ENCODE measurements at regions not wholly inside any gene's neighbourhood (a gene's known extent, or its start where the extent isn't known, plus 50 kb on each side); places are given as distances from the start of the nearest gene placed in this dataset.

GRCh38 chrX:13119386-13119785, 75.0 kb upstream of the FAM9C start:
- TF ChIP-seq CTCF (conservative IDR thresholded peaks at IDR 0.05) (no peak), ZFX (IDR thresholded peaks at IDR 0.05) (no peak)
